Stimulated activated CD8-positive, alpha-beta memory T cell treated with anti-CD3 and anti-CD28 coated beads, Interleukin-15, amount 100 ng/mL, for 48 hours (primary cell): ENCODE measurements at regions not wholly inside any gene's neighbourhood (a gene's known extent, or its start where the extent isn't known, plus 50 kb on each side); places are given as distances from the start of the nearest gene placed in this dataset.

ENCODE experiments used
- DNase-seq, 2 donors: peaks; one replicate each; pipeline ENCODE4 v3.0.0-alpha.2; 2020; ENCODE audit warnings: low read depth in 2 of 2

DNA sequence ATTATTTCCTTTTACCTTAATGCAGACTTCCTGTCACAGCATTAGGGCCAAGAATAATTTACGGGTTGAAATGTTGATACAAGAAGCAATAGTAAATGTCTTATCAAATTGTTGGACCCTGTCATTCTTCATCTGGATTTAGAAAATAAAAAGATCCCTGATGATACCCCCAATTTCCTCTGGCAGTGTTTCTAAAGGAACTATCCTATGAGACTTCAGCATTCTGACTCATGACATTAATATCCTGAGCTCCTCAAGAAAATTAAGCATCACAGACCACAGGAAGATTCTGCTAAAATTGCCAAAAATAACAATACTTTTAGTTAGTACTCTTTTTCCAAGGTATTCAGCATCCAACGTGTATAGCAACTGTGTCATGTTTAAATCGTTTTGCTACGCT is 490.5 kb upstream of the ANKRD30A start:
- DNase-seq, result no peak

GRCh38 chr10:36630267-36630666 is 495.1 kb upstream of the ANKRD30A start:
- DNase-seq, result no peak

GRCh38 chr10:36629476-36629875 is 495.9 kb upstream of the ANKRD30A start:
- no peak for DNase-seq

- no peak for DNase-seq
These were observed 500.8 kb upstream of the ANKRD30A start for GRCh38 chr10:36624551-36625100.

DNA sequence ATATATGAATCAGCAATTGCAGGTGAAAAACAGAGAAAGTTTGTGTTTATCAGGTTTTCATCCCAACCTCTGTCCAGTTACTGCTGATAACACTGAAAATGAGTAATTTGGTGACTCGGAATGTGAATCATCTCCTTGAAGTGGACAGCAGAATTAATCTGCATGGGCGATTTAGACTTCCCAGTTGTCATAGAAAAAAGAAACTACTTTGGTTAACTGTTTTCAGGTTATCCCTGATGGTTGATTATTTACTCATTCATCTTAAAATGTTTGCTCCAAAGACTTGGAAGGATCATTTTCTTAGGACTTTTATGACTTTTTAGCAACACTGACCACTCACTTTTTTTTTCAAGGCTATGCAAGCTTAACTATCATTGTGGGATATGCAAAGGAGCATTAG is 504.1 kb upstream of the ANKRD30A start:
- no peak for DNase-seq

DNA sequence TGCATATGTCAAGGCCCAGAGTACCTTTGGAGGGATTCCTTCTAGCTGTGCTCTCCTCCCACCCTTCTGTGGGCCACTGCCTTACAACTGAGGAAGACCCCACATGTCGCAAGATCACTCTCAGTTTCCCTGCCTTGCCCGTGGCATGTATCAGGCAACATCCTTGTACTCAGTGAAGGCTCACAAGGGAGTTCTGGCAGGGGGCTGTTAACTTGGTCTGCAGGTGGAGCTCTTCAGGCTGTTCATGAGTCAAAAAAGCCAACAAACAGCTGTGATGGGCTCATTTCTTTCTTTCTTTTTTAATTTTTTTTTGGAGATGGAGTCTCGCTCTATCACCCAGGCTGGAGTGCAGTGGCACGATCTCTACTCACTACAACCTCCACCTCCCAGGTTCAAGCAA is 513.0 kb upstream of the ANKRD30A start:
- no peak for DNase-seq

DNA sequence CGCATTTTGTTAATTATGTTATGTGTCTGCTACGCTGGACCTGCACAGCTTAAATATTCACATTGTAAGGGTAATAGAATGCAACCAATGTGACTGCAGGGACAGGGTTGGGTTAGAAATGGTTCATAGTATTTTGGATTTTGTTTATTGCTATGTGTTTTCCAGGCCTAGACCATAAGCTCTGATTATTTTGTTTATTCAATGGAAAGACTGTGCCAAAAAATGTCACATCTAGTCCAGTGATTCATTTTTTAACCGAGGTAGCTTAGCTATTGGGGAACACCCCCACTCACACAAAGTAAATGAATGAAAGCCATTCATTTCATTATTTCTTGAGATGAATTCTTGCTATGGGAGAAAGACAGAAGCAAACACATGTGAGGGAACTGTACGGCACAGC is 516.5 kb upstream of the ANKRD30A start:
- DNase-seq, result no peak

DNA sequence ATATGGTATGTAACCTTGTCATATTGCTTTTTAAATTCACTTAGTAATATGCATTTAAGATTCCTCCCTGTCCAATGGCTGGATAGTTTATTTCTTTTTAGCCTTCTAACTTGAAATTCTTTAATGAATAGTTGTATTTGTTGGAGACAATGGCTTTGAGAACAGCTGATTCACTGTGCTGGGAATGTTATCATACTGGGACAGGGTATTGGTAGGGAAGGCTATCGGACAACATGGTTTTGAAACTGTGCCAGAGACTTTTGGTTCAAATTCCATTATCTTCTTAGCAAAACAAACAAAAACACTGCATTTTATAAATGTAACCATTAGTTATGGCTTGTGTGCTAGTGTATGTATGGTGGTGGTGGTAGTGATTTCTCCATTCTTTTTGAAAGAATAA is 517.1 kb upstream of the ANKRD30A start:
- no peak for DNase-seq

GRCh38 chr10:36606234-36606839 is 519.1 kb upstream of the ANKRD30A start:
- no peak for DNase-seq

GRCh38 chr10:36604316-36604715 is 521.1 kb upstream of the ANKRD30A start:
- no peak for DNase-seq

DNA sequence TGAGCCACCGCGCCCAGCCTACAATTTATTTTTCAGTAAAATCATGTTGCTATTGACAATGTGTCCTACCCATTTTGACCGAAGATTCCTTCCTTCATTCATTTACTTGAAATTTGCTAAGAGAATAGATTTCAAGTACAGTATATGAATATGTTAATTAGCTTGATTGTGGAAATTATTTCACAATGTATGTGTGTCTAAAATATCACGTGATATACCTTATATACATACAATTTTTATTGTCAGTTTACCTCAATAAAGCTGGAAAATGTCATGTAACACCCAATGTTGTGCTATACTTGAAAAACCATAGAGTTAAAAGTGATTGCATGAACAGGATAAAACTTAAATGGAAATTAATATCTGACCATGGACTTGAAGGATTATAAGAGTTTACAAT is 521.7 kb upstream of the ANKRD30A start:
- DNase-seq, result no peak

GRCh38 chr10:36602374-36602773 is 523.0 kb upstream of the ANKRD30A start:
- DNase-seq, result no peak

DNA sequence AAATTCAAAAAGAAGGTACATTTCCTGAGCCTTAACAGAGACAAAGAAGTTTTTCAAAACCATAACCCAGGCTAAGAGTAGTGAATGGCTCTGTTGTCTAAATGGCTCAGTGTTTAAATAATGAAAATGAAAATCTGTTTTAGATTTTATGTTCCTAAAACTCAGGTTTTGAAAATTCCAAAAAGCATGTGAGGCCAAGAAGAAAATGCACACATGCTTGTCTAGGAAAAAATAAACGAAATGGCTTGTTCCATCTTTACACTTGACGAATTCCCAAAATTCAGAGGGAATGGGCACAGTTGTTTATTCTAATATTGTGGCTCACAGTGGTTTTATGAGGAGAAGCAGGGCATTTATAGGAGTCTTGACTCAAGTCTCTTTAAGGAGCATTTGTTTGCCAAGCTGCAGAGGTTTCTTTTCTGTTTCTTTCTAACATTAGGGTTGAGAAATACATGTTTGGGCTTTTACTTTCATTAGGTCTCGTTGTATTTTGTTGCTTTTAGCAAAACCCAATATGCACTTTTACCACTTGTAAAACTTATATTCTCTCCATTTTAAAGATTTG is 527.6 kb upstream of the ANKRD30A start:
- DNase-seq, result no peak

DNA sequence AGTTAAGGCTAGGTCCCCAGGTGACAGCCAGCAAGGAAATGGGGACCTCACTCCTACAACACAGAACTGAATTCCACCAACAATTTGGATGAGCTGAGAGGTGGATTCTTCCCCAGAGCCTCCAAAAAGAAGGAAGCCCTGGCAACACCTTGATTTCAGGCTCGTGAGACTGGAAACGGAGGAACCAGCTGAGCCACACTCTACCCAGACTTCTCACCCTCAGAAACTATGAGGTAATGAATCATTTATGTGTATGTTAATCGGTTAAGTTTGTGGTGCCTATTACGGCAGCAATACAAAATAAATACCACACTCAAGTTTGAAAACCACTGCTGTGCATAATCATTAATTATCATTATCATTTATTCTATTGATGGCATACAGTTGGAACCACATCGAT is 532.4 kb upstream of the ANKRD30A start:
- no peak for DNase-seq

GRCh38 chr10:36591436-36591835 is 534.0 kb upstream of the ANKRD30A start:
- no peak for DNase-seq

DNA sequence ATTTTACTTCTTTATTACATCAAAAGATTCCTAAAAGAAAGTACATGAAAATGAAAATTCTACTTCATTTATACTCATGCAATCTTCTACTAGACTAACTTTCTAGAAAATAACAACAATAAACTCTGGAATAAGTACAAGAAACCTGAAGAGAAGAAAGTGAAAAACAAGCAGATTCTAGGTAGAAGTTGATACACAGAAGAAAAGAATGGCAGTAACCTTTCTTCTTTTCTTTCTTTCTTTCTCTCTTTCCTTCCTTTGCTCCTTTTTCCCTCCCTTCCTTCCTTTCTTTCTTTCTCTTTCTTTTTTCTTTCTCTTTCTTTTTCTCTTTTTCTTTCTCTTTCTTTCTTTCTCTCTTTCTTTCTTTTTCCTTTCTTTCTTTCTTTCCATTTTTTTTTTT is 541.7 kb upstream of the ANKRD30A start:
- no peak for DNase-seq

DNA sequence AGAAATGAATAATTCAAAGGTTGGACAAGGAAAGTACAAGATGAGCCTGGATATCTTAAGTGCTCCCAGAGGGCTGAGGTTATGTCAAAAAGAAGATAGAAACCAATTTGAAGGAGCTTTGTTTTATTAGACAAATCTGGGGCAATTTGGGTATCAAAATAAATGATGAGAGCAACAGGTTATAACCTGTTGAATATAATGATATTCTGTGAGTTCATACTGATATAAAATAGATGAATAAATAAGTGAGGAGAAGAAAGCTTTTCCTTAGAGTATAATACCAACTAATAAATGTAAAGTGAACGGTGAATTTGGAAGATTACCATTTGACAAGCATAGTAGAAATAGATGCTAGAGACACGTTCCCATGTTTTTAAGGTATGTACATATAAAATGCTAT is 544.2 kb upstream of the ANKRD30A start:
- DNase-seq, result no peak

GRCh38 chr10:36578306-36578705 is 547.1 kb upstream of the ANKRD30A start:
- no peak for DNase-seq

GRCh38 chr10:36577126-36577525 is 548.3 kb upstream of the ANKRD30A start:
- DNase-seq, result no peak

DNA sequence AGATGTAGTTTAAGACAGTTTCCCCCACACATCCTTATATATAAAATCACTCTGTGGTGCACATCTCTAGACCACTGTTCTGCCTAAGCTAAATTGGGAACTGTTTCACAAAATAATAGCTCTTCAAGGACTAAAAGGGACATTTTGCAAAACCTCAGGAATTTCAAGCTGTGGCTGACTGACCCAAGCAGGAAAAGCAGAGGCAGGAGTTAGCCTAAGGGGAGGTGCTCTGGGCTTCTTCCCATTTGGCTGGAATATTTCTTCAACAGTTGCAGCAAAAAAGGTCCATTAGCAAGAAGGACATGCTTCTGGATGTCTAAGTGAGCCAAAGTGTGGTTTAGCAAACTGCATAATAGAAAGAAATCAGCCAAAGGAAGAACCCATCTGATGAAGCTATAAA is 551.2 kb upstream of the ANKRD30A start:
- no peak for DNase-seq

GRCh38 chr10:36573246-36573645 is 552.2 kb upstream of the ANKRD30A start:
- no peak for DNase-seq

DNA sequence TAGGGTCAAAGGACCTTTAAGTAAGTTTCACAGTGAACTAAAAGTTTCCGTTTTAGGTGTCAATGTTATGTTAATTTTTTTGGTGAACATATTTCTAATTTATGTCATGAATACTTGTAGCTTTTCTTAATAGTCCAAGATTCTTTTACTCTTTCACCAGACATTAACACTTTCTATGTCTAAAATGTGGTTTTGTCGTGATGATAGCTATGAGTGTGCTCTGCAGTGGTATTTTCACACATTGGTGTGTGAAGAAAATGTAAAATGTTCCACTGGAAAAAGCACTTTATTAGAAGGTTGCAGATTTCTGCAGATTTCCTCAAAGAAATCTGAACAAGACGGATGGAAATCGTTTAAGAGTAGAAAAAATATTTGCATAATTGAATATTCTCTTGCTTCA is 561.0 kb upstream of the ANKRD30A start:
- DNase-seq, result no peak

DNA sequence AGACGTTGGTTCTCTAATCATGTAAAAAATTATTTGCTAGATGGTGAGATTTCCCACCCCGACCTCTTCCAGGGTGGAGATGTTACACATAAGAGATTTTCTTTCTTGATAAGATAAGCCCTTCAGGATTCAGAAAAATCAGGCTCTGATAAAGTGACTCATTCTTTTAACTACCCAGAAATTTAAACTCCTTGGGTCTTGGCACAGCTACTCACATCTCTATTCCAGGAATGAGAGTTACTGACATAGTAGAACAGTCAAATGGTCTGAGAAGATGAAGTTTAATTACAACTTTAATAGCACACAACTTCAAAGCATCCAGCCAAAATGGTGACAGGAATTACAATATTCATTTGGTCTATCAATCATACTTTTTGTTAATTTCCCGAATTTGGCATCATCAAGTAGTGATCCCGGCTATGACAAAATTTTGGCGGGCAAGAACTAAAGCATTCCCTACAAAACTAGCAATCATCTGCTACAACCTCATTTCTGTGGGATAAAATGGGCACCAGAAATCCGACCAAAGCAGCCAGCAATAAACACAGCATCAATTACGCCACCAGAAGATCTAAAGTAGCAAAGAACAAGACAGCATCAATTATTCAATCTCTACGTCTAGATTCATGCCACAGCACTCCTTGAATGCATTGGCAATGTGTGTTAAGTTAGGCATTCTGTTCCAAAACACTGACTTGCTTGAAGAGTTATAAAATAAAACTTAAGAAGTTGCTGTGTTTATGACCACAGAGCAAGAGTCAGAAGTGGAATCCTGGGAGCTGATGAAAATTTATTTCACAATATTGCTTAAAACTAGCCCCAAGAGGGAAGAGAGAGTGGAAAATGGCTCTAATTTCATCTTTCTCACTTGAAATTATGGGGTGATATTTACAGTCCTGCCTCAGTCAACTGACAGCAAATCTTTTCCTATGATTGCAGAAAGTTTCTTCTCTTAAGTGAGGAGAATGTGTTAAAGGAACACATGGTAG is 565.7 kb upstream of the ANKRD30A start:
- no peak for DNase-seq
